ENCODE measurements at regions not wholly inside any gene's neighbourhood (a gene's known extent, or its start where the extent isn't known, plus 50 kb on each side); places are given as distances from the start of the nearest gene placed in this dataset.
A peak's percentile ranks its signal among the peaks of the same experiment; 100 is the strongest.
"Not testable (repeated sequence)": the region's sequence is repeated elsewhere in the genome, so short reads cannot be mapped to it uniquely, and the experiment has no call there.

- no peak for DNase-seq (ENCODE audit: low spot score)
Measured at GRCh38 chr9:22650145-22650544, 203.5 kb downstream of the DMRTA1 start.

DNA sequence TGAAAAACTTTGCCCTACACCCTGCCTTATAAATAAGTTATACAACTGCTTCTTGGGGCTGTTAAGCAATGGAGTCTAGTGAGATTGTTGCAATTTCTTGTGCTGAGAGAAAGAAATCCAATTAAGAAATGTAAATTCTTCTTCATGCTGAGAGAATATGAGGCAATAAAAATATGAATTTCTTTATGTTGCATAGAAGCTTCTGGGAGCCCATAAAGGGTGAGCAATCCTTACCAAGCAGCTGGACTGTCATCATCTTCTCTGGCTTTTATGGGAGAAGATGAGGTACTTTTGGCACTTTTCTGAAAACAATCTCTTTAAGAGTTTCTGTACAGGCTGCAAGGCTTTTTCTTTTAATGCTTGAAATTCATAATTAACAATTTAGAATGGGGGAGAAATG, 204.3 kb downstream of the DMRTA1 start:
- DNase-seq (ENCODE audit: low spot score): no peak

DNA sequence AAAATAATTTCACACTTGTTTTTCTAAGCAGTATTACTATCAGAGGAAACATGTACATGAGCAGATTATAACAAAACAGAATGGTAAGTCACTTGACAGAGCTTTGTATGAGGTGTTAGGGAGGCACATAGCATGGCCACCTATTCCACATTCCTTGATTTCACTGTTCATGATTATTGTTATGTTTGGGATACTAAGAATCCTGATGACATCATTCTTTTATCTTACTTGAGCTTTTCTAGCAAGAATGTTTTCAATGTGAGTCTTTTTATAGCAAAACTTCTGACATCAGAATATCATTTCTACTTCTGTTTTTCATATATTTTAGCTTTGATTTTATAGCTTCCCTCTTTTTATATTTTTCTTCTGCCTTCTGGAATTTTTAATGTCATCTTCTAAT, 208.2 kb downstream of the DMRTA1 start:
- no peak for DNase-seq (ENCODE audit: low spot score)

- DNase-seq (ENCODE audit: low spot score): no peak
Measured at GRCh38 chr9:22657713-22658112, 211.1 kb downstream of the DMRTA1 start.

GRCh38 chr9:22658484-22658883, 211.9 kb downstream of the DMRTA1 start:
- not testable (repeated sequence) for DNase-seq (ENCODE audit: low spot score)

DNA sequence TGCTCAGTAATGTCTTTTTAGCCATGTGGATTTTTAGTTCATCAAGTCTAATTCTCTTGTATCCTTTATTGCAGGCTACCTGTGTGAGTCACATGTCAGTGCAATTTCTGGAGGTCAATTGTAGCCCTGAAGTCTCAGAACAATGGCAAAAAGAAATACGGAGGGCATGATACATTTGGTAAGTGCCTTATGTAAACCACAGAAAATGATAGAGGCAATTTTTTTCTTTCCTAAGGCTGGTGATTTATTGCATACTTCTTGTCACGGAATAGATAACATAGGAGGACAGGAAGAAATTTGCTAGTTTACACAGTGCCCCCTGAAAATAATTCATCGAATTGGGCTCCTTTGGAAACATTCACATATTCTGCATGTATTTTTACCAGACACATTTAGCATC, 235.9 kb downstream of the DMRTA1 start:
- DNase-seq (ENCODE audit: low spot score): no peak

- peak; percentile 78 for DNase-seq (ENCODE audit: low spot score)
Measured at GRCh38 chr9:22682961-22683699, 236.5 kb downstream of the DMRTA1 start.

DNA sequence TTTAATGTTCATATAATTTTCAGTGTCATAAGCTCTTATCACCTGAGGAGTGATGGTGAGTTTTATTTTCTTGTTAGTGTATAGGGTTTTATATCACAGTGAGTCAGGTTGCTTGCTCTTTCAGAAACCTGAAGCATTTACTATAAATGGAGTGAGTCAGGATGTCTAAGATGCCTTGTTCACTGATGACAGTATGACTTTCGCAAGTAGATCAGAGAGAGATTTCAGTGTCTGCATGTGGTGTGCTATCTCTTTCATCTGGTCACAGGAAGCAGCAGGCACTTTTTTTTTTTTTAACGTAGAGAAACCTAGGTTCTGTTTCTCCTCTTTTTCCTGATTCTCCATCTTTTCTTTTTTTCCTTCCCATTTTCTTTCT, 237.1 kb downstream of the DMRTA1 start:
- DNase-seq (ENCODE audit: low spot score): peak; percentile 80

DNA sequence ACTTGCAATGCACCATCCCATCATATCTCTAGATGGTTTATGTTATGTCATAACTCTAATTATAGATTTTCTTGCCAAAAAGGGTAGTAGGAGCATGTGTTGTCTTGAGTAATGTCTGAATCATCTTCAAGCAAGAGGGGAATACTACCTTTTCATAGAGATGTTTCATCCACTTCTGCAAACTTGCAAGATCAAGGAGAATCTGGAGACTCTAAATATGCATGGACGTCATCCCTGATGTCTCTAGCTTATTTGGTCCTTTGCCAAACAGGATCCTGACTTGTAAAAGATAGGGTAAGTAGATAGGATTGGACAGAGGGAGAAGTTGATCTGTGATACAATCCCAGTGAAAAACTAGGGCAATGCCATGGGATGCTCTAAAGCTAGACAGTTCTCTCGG, 246.5 kb downstream of the DMRTA1 start:
- no peak for DNase-seq (ENCODE audit: low spot score)

DNA sequence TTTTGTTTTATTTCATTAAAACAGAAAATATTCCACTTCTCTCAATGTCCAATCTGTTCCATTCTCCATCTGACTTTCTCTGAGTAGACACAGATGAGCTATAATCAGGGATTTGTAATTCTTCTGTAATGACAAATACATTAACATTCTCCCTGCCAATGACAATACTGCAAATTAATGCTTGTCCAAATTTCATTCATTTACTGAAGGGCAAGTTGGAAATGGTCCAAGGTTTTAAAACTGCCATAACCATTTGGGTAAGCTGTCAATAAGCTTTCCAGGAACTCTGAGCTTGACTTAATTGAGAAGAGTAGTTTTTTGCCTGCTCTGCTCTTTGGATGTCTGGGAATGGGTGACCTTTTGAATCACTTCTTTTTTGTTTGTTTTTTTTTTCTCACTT, 253.5 kb downstream of the DMRTA1 start:
- no peak for DNase-seq (ENCODE audit: low spot score)

- DNase-seq (ENCODE audit: low spot score): no peak
Measured at GRCh38 chr9:22718653-22719052, 272.0 kb downstream of the DMRTA1 start.

DNA sequence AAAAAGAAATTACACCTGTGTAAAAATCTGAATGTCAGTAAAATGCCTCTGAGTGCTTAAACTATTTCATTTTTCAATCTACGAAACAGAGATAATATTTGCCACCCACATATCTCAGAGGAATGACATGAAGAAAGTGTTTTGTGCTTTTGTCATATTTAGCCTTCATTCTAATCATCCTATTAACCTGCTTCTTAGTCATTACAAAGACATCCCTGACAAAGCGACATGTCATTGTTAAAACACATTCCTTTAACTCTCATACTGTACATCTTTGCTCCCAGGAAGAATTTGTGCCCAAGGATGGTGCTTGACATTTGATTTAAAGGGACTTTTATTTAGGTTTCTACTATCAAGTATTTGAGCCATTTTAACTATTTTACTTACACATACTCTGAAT, 275.9 kb downstream of the DMRTA1 start:
- peak; percentile 49 for DNase-seq (ENCODE audit: low spot score)

DNA sequence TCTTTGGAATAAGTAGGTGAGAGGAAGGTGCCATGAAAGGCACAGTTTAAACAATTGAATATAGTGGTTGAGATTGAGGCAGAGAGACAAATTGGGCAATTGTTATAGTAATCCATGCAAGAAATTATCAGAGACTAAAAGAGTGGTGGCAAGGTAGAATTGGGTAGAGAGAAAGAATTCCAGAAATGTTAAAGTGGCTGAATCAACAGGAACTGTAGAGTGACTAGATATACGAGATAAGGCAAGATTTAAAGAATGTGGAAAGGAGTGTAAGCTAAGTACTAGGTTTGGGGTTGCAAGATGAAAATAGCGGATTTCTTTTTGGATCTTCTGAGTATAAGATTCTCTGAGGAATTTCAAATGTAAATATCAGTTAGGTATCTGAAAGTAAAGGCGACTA, 285.2 kb downstream of the DMRTA1 start:
- no peak for DNase-seq (ENCODE audit: low spot score)

- DNase-seq (ENCODE audit: low spot score): no peak
Measured at GRCh38 chr9:22739712-22740111, 293.1 kb downstream of the DMRTA1 start.

DNA sequence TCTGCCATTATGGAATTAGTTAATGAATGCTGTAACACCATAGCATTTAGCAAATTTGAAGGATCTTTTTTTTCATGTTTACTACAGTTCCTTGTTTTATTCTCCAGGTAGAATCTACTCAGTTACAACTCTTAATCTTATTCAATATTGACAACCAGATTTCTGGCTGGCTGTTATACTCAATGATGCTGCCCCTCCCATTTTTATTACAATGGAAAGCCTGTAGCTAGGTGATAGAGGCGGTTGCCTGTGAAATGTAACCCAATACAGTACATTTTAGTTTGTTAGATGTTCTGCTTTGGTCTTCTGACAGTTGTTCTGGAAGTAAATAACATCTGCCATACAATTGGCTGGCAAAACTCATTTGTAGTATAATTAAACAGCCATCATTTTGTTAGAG, 294.2 kb downstream of the DMRTA1 start:
- DNase-seq (ENCODE audit: low spot score): no peak

DNA sequence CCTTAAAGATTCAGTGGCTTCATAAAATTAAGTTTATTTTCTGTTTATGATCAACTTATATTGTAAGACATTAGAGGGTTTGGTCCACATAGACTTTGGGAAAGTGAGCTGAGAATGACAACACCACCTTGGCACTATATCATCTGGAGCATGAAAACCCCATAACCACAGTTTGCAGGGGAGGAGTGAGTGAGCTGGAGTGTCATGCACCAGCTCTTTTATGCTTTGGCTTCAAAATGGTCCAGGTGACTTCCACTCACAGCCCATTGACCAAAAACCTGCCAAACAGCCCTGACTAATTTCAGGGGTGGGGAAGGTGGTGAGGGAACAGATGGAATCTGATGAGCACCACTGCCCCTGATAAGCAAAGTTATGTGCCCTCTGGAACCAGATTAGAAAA, 295.8 kb downstream of the DMRTA1 start:
- peak; percentile 71 for DNase-seq (ENCODE audit: low spot score)

- DNase-seq (ENCODE audit: low spot score): no peak
Measured at GRCh38 chr9:22773501-22774220, 327.0 kb downstream of the DMRTA1 start.

DNA sequence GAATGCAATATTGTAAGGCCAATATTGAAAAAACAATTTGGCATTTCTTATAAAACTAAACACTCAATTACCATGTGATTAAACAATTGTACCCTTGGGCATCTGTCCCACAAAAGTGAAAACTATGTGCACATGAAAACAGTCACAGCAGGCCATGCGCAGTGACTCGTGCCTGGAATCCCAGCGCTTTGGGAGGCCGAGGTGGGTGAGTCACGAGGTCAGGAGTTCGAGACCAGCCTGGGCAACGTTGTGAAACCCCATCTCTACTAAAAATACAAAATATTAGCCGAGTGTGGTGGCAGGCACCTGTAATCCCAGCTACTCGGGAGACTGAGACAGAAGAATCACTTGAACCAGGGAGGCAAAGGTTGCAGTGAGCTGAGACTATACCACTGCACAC, 343.7 kb downstream of the DMRTA1 start:
- DNase-seq (ENCODE audit: low spot score): no peak

- DNase-seq (ENCODE audit: low spot score): no peak
Measured at GRCh38 chr9:22808876-22809275, 362.3 kb downstream of the DMRTA1 start.

DNA sequence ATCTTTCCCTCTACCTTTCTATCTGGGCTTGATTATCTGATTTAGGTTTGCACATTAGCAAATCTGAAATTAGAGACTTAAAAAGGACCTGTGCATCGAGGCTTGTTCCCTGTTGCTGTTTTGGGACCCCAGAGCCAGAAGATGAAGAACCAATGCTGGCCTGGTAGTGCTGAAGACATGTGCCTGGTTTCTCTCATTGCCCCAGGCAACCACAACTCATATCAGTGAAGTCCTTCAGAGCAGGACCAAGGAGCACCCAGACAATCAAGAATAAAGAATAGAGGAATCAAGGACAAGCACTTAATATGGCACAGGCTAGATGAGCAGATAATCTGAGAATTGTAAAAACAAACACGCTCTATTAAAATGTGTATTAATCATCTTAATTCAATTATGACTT, 362.7 kb downstream of the DMRTA1 start:
- DNase-seq (ENCODE audit: low spot score): no peak

GRCh38 chr9:22813529-22813928, 366.9 kb downstream of the DMRTA1 start:
- peak; percentile 39 for DNase-seq (ENCODE audit: low spot score)

DNA sequence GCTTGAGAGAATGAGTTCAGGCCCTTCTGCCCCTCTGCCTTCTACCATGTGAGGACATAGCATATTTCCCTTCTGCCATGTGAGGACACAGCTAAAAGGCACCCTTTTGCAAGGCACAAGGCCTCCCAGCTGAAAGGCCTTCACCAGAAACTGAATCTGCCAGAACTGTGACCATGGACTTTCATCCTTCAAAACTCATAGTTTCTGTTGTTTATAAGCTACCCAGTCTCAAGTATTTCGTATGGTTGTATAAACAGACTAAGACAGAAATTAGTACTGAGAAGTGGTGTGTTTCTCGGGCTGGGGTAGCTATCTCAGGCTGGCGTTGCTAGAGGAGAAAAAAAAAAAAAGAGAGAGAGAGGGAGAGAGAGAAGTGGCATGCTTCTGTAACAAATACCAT, 368.6 kb downstream of the DMRTA1 start:
- no peak for DNase-seq (ENCODE audit: low spot score)

- peak; percentile 75 for DNase-seq (ENCODE audit: low spot score)
Measured at GRCh38 chr9:22817181-22817580, 370.6 kb downstream of the DMRTA1 start.

DNA sequence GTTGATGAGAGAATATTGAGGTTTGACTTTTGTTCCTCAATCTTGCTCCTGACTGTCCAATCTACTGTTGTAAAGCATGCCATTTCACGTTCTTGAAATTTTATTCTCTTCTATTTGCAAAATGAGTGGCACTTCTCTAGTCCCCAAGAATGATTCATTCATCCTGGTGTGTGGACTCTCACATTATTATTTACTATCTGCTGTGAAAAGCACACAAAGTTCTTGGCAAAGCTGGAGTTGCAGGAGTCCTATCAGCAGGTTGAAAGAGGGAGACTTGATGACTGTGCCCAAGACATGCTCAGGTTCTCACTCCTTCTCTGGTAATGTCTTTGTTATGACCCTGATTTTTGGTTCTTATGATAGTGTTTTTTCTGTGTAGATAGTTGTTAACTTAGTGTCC, 382.6 kb downstream of the DMRTA1 start:
- DNase-seq (ENCODE audit: low spot score): no peak

Data from kidney tubule cell (primary cell).